AG04450 (cell line): ENCODE measurements at regions not wholly inside any gene's neighbourhood (a gene's known extent, or its start where the extent isn't known, plus 50 kb on each side); places are given as distances from the start of the nearest gene placed in this dataset.

Experiments
- CTCF ChIA-PET: fragments of 300-600, 350-600 bp; formaldehyde crosslinking; extraction: SDS; loops from one replicate; lab custom pipeline; 2022; ENCODE audit warnings: antibody characterized with exemption, inconsistent platforms; lab: Charles Lee
- POLR2A ChIA-PET: fragments of 350-600 bp; formaldehyde crosslinking; extraction: SDS; loops from one replicate; lab custom pipeline; 2021; ENCODE audit warnings: antibody characterized with exemption, inconsistent platforms; lab: Yijun Ruan, JAX
- DNase-seq: peaks from one replicate; pipeline ENCODE4 v3.0.0-alpha.2; 2011; ENCODE audit warnings: low read depth, low spot score
- H3K27ac ChIP-seq: one replicate; pipeline ENCODE4 v1.5.1; 2012; ENCODE audit warnings: low read depth, low read length, control low read depth
- H3K27me3 ChIP-seq: one replicate; pipeline ENCODE4 v1.6.0; 2012; ENCODE audit warnings: low read length; ENCODE audit not compliant: control insufficient read depth, insufficient read depth
- H3K4me3 ChIP-seq: 2 replicates; pipeline ENCODE4 v1.5.1; 2011; ENCODE audit warnings: mild to moderate bottlenecking, low read depth, low read length, control low read depth
- H3K9me3 ChIP-seq: 2 replicates; pipeline ENCODE4 v1.5.1; 2012; ENCODE audit warnings: low read length; ENCODE audit not compliant: control insufficient read depth, insufficient read depth
- CTCF ChIP-seq: IDR thresholded peaks from 2 replicates; pipeline ENCODE4 v1.5.1; 2011; ENCODE audit warnings: low read depth, low read length, control low read depth, inconsistent platforms

GRCh38 chr1:65688848-65689247 lies 103.8 kb upstream of the PDE4B start:
- Histone ChIP-seq H3K27ac (no peak overlapping the region), H3K27me3 (peaks cover 2% of the 10 kb centered on the region), H3K9me3 (no peaks in the 10 kb centered on the region), H3K4me3 (no peak overlapping the region)
- ChIA-PET POLR2A (no interaction called here), CTCF (interaction anchor here (0.9 to 5.5 kb wide), 5 partner anchors 8 to 476 kb away, joined by 4 to 89 read pairs (median 16); no protein-coding TSS in a partner anchor)
- TF ChIP-seq CTCF = no peak
- no peak for DNase-seq

- CTCF ChIA-PET = interaction anchor here (0.8 to 1.9 kb wide), 7 partner anchors 17 to 551 kb away, joined by 3 to 6 read pairs (median 3); no protein-coding TSS in a partner anchor
- Histone ChIP-seq H3K27ac (no peak overlapping the region), H3K4me3 (no peak overlapping the region), H3K9me3 (no peaks in the 10 kb centered on the region), H3K27me3 (peaks cover 2% of the 10 kb centered on the region)
- TF ChIP-seq CTCF = no peak
- DNase-seq = no peak
- POLR2A ChIA-PET = no interaction called here
Measured at GRCh38 chr1:65691152-65691900, 101.4 kb upstream of the PDE4B start.

GRCh38 chr1:65691972-65692371 lies 100.7 kb upstream of the PDE4B start:
- Histone ChIP-seq H3K9me3 (no peaks in the 10 kb centered on the region), H3K4me3 (no peak overlapping the region), H3K27ac (no peak overlapping the region), H3K27me3 (peaks cover 2% of the 10 kb centered on the region)
- ChIA-PET CTCF (interaction anchor here (1.9 to 2.2 kb wide), 2 partner anchors 456 to 551 kb away, joined by 4 to 6 read pairs; no protein-coding TSS in a partner anchor), POLR2A (no interaction called here)
- TF ChIP-seq CTCF = no peak
- DNase-seq = no peak

- Histone ChIP-seq H3K4me3 (no peak overlapping the region), H3K9me3 (no peaks in the 10 kb centered on the region), H3K27ac (no peak overlapping the region), H3K27me3 (peaks cover 2% of the 10 kb centered on the region)
- ChIA-PET POLR2A (no interaction called here), CTCF (interaction anchor here (2.2 kb wide), 1 partner anchor 458 kb away, joined by 4 read pairs; no protein-coding TSS in a partner anchor)
- no peak for TF ChIP-seq CTCF
- no peak for DNase-seq
Measured at GRCh38 chr1:65694126-65694525, 98.6 kb upstream of the PDE4B start.

- H3K27me3 ChIP-seq = peaks cover 2% of the 10 kb centered on the region
- no peaks in the 10 kb centered on the region for H3K9me3 ChIP-seq
- ChIA-PET CTCF (no interaction called here), POLR2A (no interaction called here)
- no peak overlapping the region for H3K27ac ChIP-seq
- no peak for DNase-seq
- H3K4me3 ChIP-seq = no peak overlapping the region
- TF ChIP-seq CTCF = no peak
Measured at GRCh38 chr1:65694933-65695332, 97.8 kb upstream of the PDE4B start.
